GM21576 (cell line): ENCODE measurements at regions not wholly inside any gene's neighbourhood (a gene's known extent, or its start where the extent isn't known, plus 50 kb on each side); places are given as distances from the start of the nearest gene placed in this dataset.
"Not testable (repeated sequence)": the region's sequence is repeated elsewhere in the genome, so short reads cannot be mapped to it uniquely, and the experiment has no call there.

ENCODE experiments used
- ATAC-seq: cut with Tn5 transposase; IDR thresholded peaks from one replicate; pipeline ENCODE4 v1.9.1; 2021; ENCODE audit warnings: mild to moderate bottlenecking, moderate library complexity; ENCODE audit not compliant: unreplicated experiment

- no peak for ATAC-seq
These were observed 120.2 kb upstream of the MBNL1 start for GRCh38 chr3:152148579-152148978.

- ATAC-seq: no peak
These were observed 118.9 kb upstream of the MBNL1 start for GRCh38 chr3:152149832-152150231.

- no peak for ATAC-seq
These were observed 117.4 kb upstream of the MBNL1 start for GRCh38 chr3:152151216-152151876.

GRCh38 chr3:152151877-152152765, 116.6 kb upstream of the MBNL1 start:
- not testable (repeated sequence) for ATAC-seq

GRCh38 chr3:152153115-152153514, 115.6 kb upstream of the MBNL1 start:
- ATAC-seq: not testable (repeated sequence)

GRCh38 chr3:152155246-152156020, 113.3 kb upstream of the MBNL1 start:
- ATAC-seq: no peak

- ATAC-seq: peak; percentile 58
These were observed 111.8 kb upstream of the MBNL1 start for GRCh38 chr3:152156880-152157279.

- no peak for ATAC-seq
These were observed 111.4 kb upstream of the MBNL1 start for GRCh38 chr3:152157337-152157736.

- no peak for ATAC-seq
These were observed 109.4 kb upstream of the MBNL1 start for GRCh38 chr3:152159328-152159727.

GRCh38 chr3:152160350-152161011, 108.2 kb upstream of the MBNL1 start:
- ATAC-seq: no peak

GRCh38 chr3:152172460-152172859, 96.3 kb upstream of the MBNL1 start:
- ATAC-seq: no peak

GRCh38 chr3:152173627-152174026, 95.1 kb upstream of the MBNL1 start:
- ATAC-seq: no peak

- ATAC-seq: no peak
These were observed 93.7 kb upstream of the MBNL1 start for GRCh38 chr3:152174876-152175527.

- no peak for ATAC-seq
These were observed 93.2 kb upstream of the MBNL1 start for GRCh38 chr3:152175528-152175889.

- ATAC-seq: no peak
These were observed 92.5 kb upstream of the MBNL1 start for GRCh38 chr3:152176241-152176640.

GRCh38 chr3:152176998-152177397, 91.7 kb upstream of the MBNL1 start:
- ATAC-seq: no peak

- peak; percentile 69 for ATAC-seq
These were observed 91.0 kb upstream of the MBNL1 start for GRCh38 chr3:152177757-152178156.

GRCh38 chr3:152183473-152183872, 85.3 kb upstream of the MBNL1 start:
- peak; percentile 73 for ATAC-seq

- ATAC-seq: no peak
These were observed 83.6 kb upstream of the MBNL1 start for GRCh38 chr3:152184971-152185686.
